GM19099 (cell line): ENCODE measurements at regions not wholly inside any gene's neighbourhood (a gene's known extent, or its start where the extent isn't known, plus 50 kb on each side); places are given as distances from the start of the nearest gene placed in this dataset.

Source experiments
- POLR2A ChIP-seq: IDR thresholded peaks from 3 replicates; pipeline ENCODE4 v1.6.1; 2011; ENCODE audit warnings: low read depth; ENCODE audit not compliant: insufficient read length; ENCODE audit errors: extremely low read depth

- no peak for TF ChIP-seq POLR2A
Observed at GRCh38 chr14:83706231-83706954, 1823.6 kb upstream of the FLRT2 start.

- no peak for TF ChIP-seq POLR2A
Observed at GRCh38 chr14:83707056-83707455, 1822.9 kb upstream of the FLRT2 start.

GRCh38 chr14:83709116-83709515 lies 1820.8 kb upstream of the FLRT2 start:
- no peak for TF ChIP-seq POLR2A

GRCh38 chr14:83711046-83711445 lies 1818.9 kb upstream of the FLRT2 start:
- TF ChIP-seq POLR2A, result no peak

- TF ChIP-seq POLR2A, result no peak
Observed at GRCh38 chr14:83712418-83713129, 1817.4 kb upstream of the FLRT2 start.

GRCh38 chr14:83713732-83714131 lies 1816.2 kb upstream of the FLRT2 start:
- TF ChIP-seq POLR2A, result no peak

- TF ChIP-seq POLR2A, result no peak
Observed at GRCh38 chr14:83714151-83714550, 1815.8 kb upstream of the FLRT2 start.

GRCh38 chr14:83733670-83734069 lies 1796.3 kb upstream of the FLRT2 start:
- no peak for TF ChIP-seq POLR2A

GRCh38 chr14:83734431-83734830 lies 1795.5 kb upstream of the FLRT2 start:
- TF ChIP-seq POLR2A, result no peak

GRCh38 chr14:83741269-83741668 lies 1788.7 kb upstream of the FLRT2 start:
- TF ChIP-seq POLR2A, result no peak

- no peak for TF ChIP-seq POLR2A
Observed at GRCh38 chr14:83744224-83744623, 1785.7 kb upstream of the FLRT2 start.

- TF ChIP-seq POLR2A, result no peak
Observed at GRCh38 chr14:83744891-83745290, 1785.1 kb upstream of the FLRT2 start.

- no peak for TF ChIP-seq POLR2A
Observed at GRCh38 chr14:83746336-83746735, 1783.6 kb upstream of the FLRT2 start.

- no peak for TF ChIP-seq POLR2A
Observed at GRCh38 chr14:83757916-83758315, 1772.0 kb upstream of the FLRT2 start.

- no peak for TF ChIP-seq POLR2A
Observed at GRCh38 chr14:83764656-83765599, 1765.0 kb upstream of the FLRT2 start.
